Brain microvascular endothelial cell (primary cell): ENCODE measurements at regions not wholly inside any gene's neighbourhood (a gene's known extent, or its start where the extent isn't known, plus 50 kb on each side); places are given as distances from the start of the nearest gene placed in this dataset.

Experiments used
- DNase-seq: peaks from one replicate; pipeline ENCODE4 v3.0.0-alpha.2; 2020
- H3K27ac ChIP-seq: fragments of 250-450 bp; sonication (Bioruptor Pico); 2 replicates; pipeline ENCODE4 v1.5.1; 2020; ENCODE audit warnings: mild to moderate bottlenecking, moderate library complexity
- H3K27me3 ChIP-seq: fragments of 250-450 bp; sonication (Bioruptor Pico); replicated peaks from 2 replicates; pipeline ENCODE4 v1.5.1; 2020; ENCODE audit warnings: mild to moderate bottlenecking
- H3K36me3 ChIP-seq: fragments of 250-450 bp; sonication (Bioruptor Pico); replicated peaks from 2 replicates; pipeline ENCODE4 v1.5.1; 2020; ENCODE audit warnings: mild to moderate bottlenecking
- H3K4me3 ChIP-seq: 2 replicates; pipeline ENCODE4 v1.5.1; 2011; ENCODE audit warnings: low read depth, mild to moderate bottlenecking, control low read depth, low read length, moderate library complexity
- in situ Hi-C: cut with HindIII; loops from 2 replicates; pipeline ENCODE4 v1.10.0; 2017; ENCODE audit warnings: low sequenced_read_pairs, low pct_ligation_motif_present
- TF ChIP-seq, protein P1 (sequence below): IDR thresholded peaks from 2 replicates; pipeline ENCODE4 v1.5.1; 2011; ENCODE audit warnings: low read depth, mild to moderate bottlenecking, moderate library complexity, low read length, control low read depth, inconsistent platforms; ENCODE audit errors: missing control alignments

DNA sequence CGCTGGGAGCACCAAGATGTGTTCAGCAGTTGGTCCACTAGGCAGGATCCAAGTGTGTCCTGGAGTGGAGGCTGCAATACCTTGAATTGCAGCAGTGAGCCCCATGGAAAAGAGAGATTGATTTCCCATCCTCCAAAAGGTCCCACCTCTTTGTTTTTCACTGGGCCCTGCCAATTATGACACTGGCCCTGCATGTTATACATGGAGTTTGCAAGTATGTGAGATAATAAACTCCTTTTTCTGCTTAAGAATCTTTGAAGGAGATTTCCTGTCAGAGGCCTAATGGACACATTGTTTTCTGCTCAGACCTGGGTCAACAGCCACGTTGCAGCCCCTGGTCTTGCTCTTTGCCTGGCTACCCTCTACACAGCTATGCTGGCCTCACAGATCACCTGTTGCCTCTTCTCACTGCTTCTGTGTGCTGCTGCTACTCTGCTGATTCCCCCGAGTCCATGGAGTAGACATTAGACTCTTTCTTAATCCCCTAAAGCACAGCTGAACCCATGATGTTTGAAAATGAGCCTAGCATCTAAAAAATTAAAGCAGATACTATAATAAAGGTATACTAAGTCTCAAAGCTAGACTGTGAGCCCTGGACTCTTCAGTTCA, 341.9 kb upstream of the CDH11 start:
- in situ Hi-C loops = no loop called here
- no peak overlapping the region for H3K27ac ChIP-seq
- no peak for DNase-seq
- no peak overlapping the region for H3K4me3 ChIP-seq
- H3K36me3 ChIP-seq = no peaks in the 10 kb centered on the region
- no peaks in the 10 kb centered on the region for H3K27me3 ChIP-seq
- TF ChIP-seq, protein P1, sequence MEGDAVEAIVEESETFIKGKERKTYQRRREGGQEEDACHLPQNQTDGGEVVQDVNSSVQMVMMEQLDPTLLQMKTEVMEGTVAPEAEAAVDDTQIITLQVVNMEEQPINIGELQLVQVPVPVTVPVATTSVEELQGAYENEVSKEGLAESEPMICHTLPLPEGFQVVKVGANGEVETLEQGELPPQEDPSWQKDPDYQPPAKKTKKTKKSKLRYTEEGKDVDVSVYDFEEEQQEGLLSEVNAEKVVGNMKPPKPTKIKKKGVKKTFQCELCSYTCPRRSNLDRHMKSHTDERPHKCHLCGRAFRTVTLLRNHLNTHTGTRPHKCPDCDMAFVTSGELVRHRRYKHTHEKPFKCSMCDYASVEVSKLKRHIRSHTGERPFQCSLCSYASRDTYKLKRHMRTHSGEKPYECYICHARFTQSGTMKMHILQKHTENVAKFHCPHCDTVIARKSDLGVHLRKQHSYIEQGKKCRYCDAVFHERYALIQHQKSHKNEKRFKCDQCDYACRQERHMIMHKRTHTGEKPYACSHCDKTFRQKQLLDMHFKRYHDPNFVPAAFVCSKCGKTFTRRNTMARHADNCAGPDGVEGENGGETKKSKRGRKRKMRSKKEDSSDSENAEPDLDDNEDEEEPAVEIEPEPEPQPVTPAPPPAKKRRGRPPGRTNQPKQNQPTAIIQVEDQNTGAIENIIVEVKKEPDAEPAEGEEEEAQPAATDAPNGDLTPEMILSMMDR = no peak

DNA sequence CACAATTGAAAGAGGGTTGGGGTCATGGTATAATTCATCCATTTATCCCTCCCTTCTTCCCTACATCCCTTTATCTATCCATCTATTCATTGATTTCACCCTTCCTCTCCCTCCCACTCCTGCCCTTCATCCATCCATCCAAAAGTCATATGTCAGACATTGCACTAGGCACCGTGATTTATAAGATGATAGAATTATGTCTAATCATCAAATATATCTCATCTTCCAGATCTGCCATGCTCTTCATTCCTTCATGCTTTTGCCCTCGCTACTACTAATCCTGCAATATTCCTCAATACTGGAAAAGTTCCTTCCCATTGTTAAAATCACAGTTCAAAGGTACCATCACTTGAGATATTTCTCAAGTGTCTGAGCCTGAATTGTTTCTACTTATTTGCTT, 335.2 kb upstream of the CDH11 start:
- TF ChIP-seq, protein P1 = no peak
- no peak for DNase-seq
- no peaks in the 10 kb centered on the region for H3K27me3 ChIP-seq
- no peaks in the 10 kb centered on the region for H3K36me3 ChIP-seq
- no peak overlapping the region for H3K27ac ChIP-seq
- no peak overlapping the region for H3K4me3 ChIP-seq
- in situ Hi-C loops = no loop called here

DNA sequence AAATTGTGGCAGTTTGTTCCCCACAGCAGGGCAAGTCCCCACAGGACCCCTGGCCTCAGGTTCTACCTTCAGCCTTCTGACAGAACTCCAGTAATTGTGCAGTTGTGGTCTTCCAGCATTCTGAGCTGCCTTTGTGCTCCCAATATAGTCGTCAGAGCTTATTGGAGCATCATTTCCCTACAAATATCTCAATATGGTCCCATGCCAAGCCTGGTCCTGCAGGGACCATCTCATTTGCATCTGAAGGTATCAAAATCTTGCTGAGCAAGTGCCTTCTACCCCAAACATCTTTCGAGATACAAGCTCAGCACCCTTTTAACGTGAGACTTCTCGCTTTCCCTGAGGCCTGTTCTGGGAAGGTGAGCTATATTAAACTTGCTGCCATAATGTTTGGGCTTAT, 333.9 kb upstream of the CDH11 start:
- TF ChIP-seq, protein P1 = no peak

DNA sequence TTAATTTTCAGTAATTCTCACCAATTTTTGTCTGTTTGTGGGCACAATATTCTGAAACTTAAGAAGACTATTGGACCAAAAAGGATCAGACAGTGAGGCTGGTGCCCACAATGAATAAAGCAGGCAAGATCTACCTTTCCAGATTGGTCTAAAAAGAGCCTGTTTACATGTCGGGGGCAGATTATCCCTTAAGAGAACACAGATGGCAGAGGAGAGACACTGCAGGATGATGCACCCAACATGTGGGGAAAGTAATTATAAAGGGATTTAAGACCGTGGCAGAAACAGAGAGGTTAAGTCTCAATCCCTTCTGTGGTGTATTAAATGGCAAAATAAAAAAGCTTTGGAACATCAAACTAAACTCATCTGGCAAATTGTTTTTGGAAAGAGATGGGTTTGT, 331.8 kb upstream of the CDH11 start:
- DNase-seq = no peak
- in situ Hi-C loops = no loop called here
- no peak overlapping the region for H3K4me3 ChIP-seq
- no peak overlapping the region for H3K27ac ChIP-seq
- no peaks in the 10 kb centered on the region for H3K27me3 ChIP-seq
- H3K36me3 ChIP-seq = no peaks in the 10 kb centered on the region
- TF ChIP-seq, protein P1 = no peak

More for the DNA sequence above, 333.9 kb upstream of the CDH11 start:
- Histone ChIP-seq H3K27me3 (no peaks in the 10 kb centered on the region), H3K27ac (no peak overlapping the region), H3K36me3 (no peaks in the 10 kb centered on the region), H3K4me3 (no peak overlapping the region)
- no peak for DNase-seq
- in situ Hi-C loops = no loop called here

DNA sequence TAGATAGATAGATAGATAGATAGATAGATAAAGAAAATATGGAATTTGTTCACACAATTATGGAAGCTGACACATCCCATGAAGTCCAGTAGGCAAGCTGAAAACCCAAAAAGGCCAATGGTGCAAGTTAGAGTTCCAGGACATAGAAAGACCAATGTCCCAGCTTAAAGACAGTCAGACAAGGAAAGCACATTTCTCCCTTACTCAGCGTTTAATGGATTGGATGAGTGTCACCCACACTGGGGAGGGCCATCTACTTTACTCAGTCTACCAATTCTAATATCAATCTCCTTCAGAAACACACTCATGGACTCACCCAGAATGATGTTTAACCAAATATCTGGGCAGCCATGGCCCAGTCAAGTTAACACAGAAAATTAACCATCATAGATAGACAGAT, 327.7 kb upstream of the CDH11 start:
- Histone ChIP-seq H3K27ac (no peak overlapping the region), H3K36me3 (no peaks in the 10 kb centered on the region), H3K4me3 (no peak overlapping the region), H3K27me3 (no peaks in the 10 kb centered on the region)
- TF ChIP-seq, protein P1 = no peak
- DNase-seq = no peak
- in situ Hi-C loops = no loop called here

DNA sequence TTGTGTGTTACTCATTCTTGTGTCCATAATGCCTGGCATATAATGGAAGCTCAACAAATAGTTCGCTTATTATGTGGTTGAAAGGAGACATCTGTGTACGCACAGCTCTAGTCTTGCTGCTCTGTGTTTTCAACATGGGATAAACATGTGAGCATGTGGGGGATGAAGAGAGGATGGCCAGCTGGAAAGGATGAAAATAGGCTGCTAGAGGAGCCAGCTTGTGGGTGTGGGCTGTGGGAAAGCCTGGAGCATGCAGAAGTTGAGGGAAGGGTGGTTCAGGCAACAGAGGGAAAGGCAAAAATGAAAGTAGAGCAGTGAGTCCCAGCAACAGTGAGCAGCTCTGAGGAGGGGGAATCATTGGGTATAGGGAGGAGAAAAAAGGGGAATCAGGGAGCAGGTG, 324.6 kb upstream of the CDH11 start:
- TF ChIP-seq, protein P1 = no peak
- Histone ChIP-seq H3K27me3 (no peaks in the 10 kb centered on the region), H3K36me3 (no peaks in the 10 kb centered on the region), H3K27ac (no peak overlapping the region), H3K4me3 (no peak overlapping the region)
- in situ Hi-C loops = no loop called here
- no peak for DNase-seq
